A549 (cell line): ENCODE measurements at regions not wholly inside any gene's neighbourhood (a gene's known extent, or its start where the extent isn't known, plus 50 kb on each side); places are given as distances from the start of the nearest gene placed in this dataset.
"Not testable (repeated sequence)": the region's sequence is repeated elsewhere in the genome, so short reads cannot be mapped to it uniquely, and the experiment has no call there.

Experiments used
- CEBPB ChIP-seq, 2 experiments: fragments of >200 bp in 1 of 2; sonication (Bioruptor Twin) in 1 of 2; formaldehyde crosslinking in 1 of 2; IDR thresholded peaks; 2 replicates each; pipeline ENCODE4 v1.6.1; 2012 to 2016
- CHD2 ChIP-seq: fragments of 150-350 bp; IDR thresholded peaks from 2 replicates; pipeline ENCODE4 v1.6.1; 2014; ENCODE audit warnings: low read length; ENCODE audit not compliant: partially characterized antibody
- CTCF ChIP-seq: fragments of >200 bp; sonication (Bioruptor Twin); formaldehyde crosslinking; IDR thresholded peaks from 3 replicates; pipeline ENCODE4 v1.5.1; 2016
- ESRRA ChIP-seq: fragments of 150-350 bp; IDR thresholded peaks from 2 replicates; pipeline ENCODE4 v1.6.1; 2014; ENCODE audit warnings: mild to moderate bottlenecking, low read length, borderline replicate concordance
- KDM5A ChIP-seq: fragments of 200-600 bp; sonication (generic); IDR thresholded peaks from 2 replicates; pipeline ENCODE4 v1.6.1; 2016; ENCODE audit warnings: antibody characterized with exemption, mild to moderate bottlenecking
- MAFK ChIP-seq: fragments of 450-650 bp; IDR thresholded peaks from 2 replicates; pipeline ENCODE4 v1.6.1; 2014; ENCODE audit not compliant: partially characterized antibody
- RAD21 ChIP-seq, 2 experiments: fragments of >200 bp in 1 of 2; sonication (Bioruptor Twin) in 1 of 2; formaldehyde crosslinking in 1 of 2; IDR thresholded peaks in 1 of 2; conservative IDR thresholded peaks in 1 of 2; 2 replicates in 1 of 2; 3 replicates in 1 of 2; pipeline ENCODE4 v1.6.1; 2012 to 2018; ENCODE audit warnings: inconsistent platforms in 1 of 2
- TP53 ChIP-seq: fragments of 250-450 bp; sonication (Bioruptor Pico); IDR thresholded peaks from 2 replicates; pipeline ENCODE4 v1.5.0; 2021; ENCODE audit warnings: mild to moderate bottlenecking, moderate library complexity

- not testable (repeated sequence) for TF ChIP-seq TP53 (CRISPR knock-in tag); ESRRA; CTCF; CHD2; RAD21 (conservative IDR thresholded peaks at IDR 0.05 in 1 of 2, IDR thresholded peaks at IDR 0.05 in 1 of 2); CEBPB (IDR thresholded peaks at IDR 0.05); MAFK; KDM5A
Observed at GRCh38 chr6:104675161-104675560, 184.6 kb downstream of the HACE1 start.
